GM21737 (cell line): ENCODE measurements at regions not wholly inside any gene's neighbourhood (a gene's known extent, or its start where the extent isn't known, plus 50 kb on each side); places are given as distances from the start of the nearest gene placed in this dataset.
"Not testable (repeated sequence)": the region's sequence is repeated elsewhere in the genome, so short reads cannot be mapped to it uniquely, and the experiment has no call there.

ENCODE experiments used
- ATAC-seq: cut with Tn5 transposase; IDR thresholded peaks from one replicate; pipeline ENCODE4 v1.9.1; 2021; ENCODE audit warnings: mild to moderate bottlenecking, moderate library complexity; ENCODE audit not compliant: unreplicated experiment

GRCh38 chr1:224029286-224030025 is 84.5 kb upstream of the FBXO28 start:
- peak; percentile 90 for ATAC-seq

GRCh38 chr1:224028802-224029201 is 85.1 kb upstream of the FBXO28 start:
- not testable (repeated sequence) for ATAC-seq

GRCh38 chr1:224023122-224023521 is 90.8 kb upstream of the FBXO28 start:
- ATAC-seq: not testable (repeated sequence)

- not testable (repeated sequence) for ATAC-seq
Measured at GRCh38 chr1:224022249-224022970, 91.5 kb upstream of the FBXO28 start.

GRCh38 chr1:224019866-224020265 is 94.0 kb upstream of the FBXO28 start:
- not testable (repeated sequence) for ATAC-seq

GRCh38 chr1:224015782-224016181 is 98.1 kb upstream of the FBXO28 start:
- ATAC-seq: not testable (repeated sequence)

GRCh38 chr1:224014330-224014649 is 99.6 kb upstream of the FBXO28 start:
- ATAC-seq: no peak

GRCh38 chr1:224013626-224014329 is 100.1 kb upstream of the FBXO28 start:
- ATAC-seq: not testable (repeated sequence)

GRCh38 chr1:224012807-224013434 is 101.0 kb upstream of the FBXO28 start:
- ATAC-seq: not testable (repeated sequence)

GRCh38 chr1:224012162-224012561 is 101.7 kb upstream of the FBXO28 start:
- not testable (repeated sequence) for ATAC-seq

- not testable (repeated sequence) for ATAC-seq
Measured at GRCh38 chr1:224011751-224012150, 102.2 kb upstream of the FBXO28 start.

- not testable (repeated sequence) for ATAC-seq
Measured at GRCh38 chr1:224011153-224011552, 102.8 kb upstream of the FBXO28 start.

- not testable (repeated sequence) for ATAC-seq
Measured at GRCh38 chr1:224005973-224006372, 107.9 kb upstream of the FBXO28 start.

GRCh38 chr1:224004552-224005315 is 109.2 kb upstream of the FBXO28 start:
- not testable (repeated sequence) for ATAC-seq

GRCh38 chr1:224003896-224004295 is 110.0 kb upstream of the FBXO28 start:
- ATAC-seq: not testable (repeated sequence)

- not testable (repeated sequence) for ATAC-seq
Measured at GRCh38 chr1:224001757-224002156, 112.2 kb upstream of the FBXO28 start.

- ATAC-seq: not testable (repeated sequence)
Measured at GRCh38 chr1:223999761-224000160, 114.2 kb upstream of the FBXO28 start.

GRCh38 chr1:223998676-223999455 is 115.0 kb upstream of the FBXO28 start:
- peak; percentile 59 for ATAC-seq

GRCh38 chr1:223996376-223996775 is 117.5 kb upstream of the FBXO28 start:
- ATAC-seq: not testable (repeated sequence)
